ENCODE measurements at regions not wholly inside any gene's neighbourhood (a gene's known extent, or its start where the extent isn't known, plus 50 kb on each side); places are given as distances from the start of the nearest gene placed in this dataset.

GRCh38 chr1:90122654-90123340 lies 127.9 kb downstream of the ZNF326 start:
- no peaks in the 10 kb centered on the region for H3K36me3 Mint-ChIP-seq (ENCODE audit: low read depth)
- CTCF ChIA-PET, result interaction anchor here (0.6 kb wide), 1 partner anchor 265 kb away, joined by 3 read pairs; no protein-coding TSS in a partner anchor
- H3K27me3 Mint-ChIP-seq, result peaks cover 6% of the 10 kb centered on the region
- H3K4me3 Mint-ChIP-seq, result no peak overlapping the region
- no peak for DNase-seq
- H3K27ac Mint-ChIP-seq, result no peak overlapping the region
- H3K9me3 Mint-ChIP-seq, result no peaks in the 10 kb centered on the region
- H3K4me1 Mint-ChIP-seq, result peaks cover 3% of the 10 kb centered on the region
- POLR2A ChIA-PET, result no interaction called here

GRCh38 chr1:90114521-90115141 lies 119.7 kb downstream of the ZNF326 start:
- Mint-ChIP-seq H3K36me3 (ENCODE audit: low read depth) (no peaks in the 10 kb centered on the region), H3K4me3 (no peak overlapping the region), H3K4me1 (no peaks in the 10 kb centered on the region), H3K27ac (no peak overlapping the region), H3K9me3 (no peaks in the 10 kb centered on the region), H3K27me3 (peaks cover 13% of the 10 kb centered on the region)
- no peak for DNase-seq
- ChIA-PET POLR2A (no interaction called here), CTCF (interaction anchor here (0.7 to 0.8 kb wide), 2 partner anchors 20 to 1052 kb away, joined by 3 read pairs; no protein-coding TSS in a partner anchor)

DNA sequence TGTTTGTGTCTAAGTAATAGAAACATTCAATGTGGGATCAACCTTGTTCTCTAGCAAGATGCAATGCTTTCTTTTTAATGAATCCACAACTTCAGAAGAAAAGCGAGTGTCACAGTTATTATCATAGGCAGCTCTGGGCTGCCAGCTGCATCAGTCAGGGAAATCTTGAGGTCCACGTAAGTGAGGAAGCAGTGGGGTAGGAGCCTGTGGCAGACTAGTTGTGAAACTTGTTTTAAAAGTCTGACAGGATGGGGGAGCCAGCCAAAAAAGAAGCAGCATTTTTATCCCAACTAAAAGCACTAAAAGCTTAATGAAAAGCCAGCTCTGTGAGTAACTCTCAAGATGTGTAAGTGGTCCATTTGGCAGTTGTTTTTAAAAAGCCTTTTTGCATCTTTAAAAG lies 113.1 kb downstream of the ZNF326 start:
- H3K9me3 Mint-ChIP-seq, result no peaks in the 10 kb centered on the region
- POLR2A ChIA-PET, result no interaction called here
- peaks cover 20% of the 10 kb centered on the region for H3K27me3 Mint-ChIP-seq
- H3K36me3 Mint-ChIP-seq (ENCODE audit: low read depth), result no peaks in the 10 kb centered on the region
- no peak for DNase-seq
- CTCF ChIA-PET, result interaction anchor here (0.6 kb wide), 1 partner anchor 1720 kb away, joined by 4 read pairs; no protein-coding TSS in a partner anchor
- H3K4me3 Mint-ChIP-seq, result no peak overlapping the region
- H3K4me1 Mint-ChIP-seq, result no peaks in the 10 kb centered on the region
- H3K27ac Mint-ChIP-seq, result no peak overlapping the region

DNA sequence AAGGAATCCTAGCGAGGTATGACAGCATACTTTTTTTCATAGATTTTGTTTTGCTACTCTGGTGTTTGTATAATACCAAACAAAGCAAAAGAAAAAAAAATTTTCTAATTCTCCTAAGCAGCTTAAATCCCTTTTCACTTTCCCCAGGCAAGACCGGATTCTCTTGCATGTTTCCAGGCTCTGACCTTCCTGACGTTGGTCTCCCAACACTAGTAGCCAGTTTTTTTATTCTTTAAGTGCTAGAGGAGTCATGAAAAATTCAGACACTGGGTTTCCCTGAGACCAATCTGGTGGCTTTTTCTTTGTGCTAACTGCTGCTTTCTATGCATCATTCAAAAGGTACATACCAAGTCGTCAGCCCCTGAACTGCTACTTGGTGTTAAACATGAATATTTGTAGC lies 111.4 kb downstream of the ZNF326 start:
- H3K4me1 Mint-ChIP-seq, result no peaks in the 10 kb centered on the region
- H3K4me3 Mint-ChIP-seq, result no peak overlapping the region
- H3K27me3 Mint-ChIP-seq, result peaks cover 22% of the 10 kb centered on the region
- H3K36me3 Mint-ChIP-seq (ENCODE audit: low read depth), result no peaks in the 10 kb centered on the region
- no peak overlapping the region for H3K27ac Mint-ChIP-seq
- POLR2A ChIA-PET, result no interaction called here
- CTCF ChIA-PET, result no interaction called here
- H3K9me3 Mint-ChIP-seq, result no peaks in the 10 kb centered on the region
- no peak for DNase-seq

- no peak overlapping the region for H3K4me3 Mint-ChIP-seq
- ChIA-PET POLR2A (no interaction called here), CTCF (no interaction called here)
- H3K9me3 Mint-ChIP-seq, result no peaks in the 10 kb centered on the region
- H3K36me3 Mint-ChIP-seq (ENCODE audit: low read depth), result no peaks in the 10 kb centered on the region
- no peaks in the 10 kb centered on the region for H3K4me1 Mint-ChIP-seq
- no peak for DNase-seq
- no peak overlapping the region for H3K27ac Mint-ChIP-seq
- H3K27me3 Mint-ChIP-seq, result peaks cover 22% of the 10 kb centered on the region
These were observed 110.1 kb downstream of the ZNF326 start for GRCh38 chr1:90104941-90105538.

GRCh38 chr1:90100566-90100965 lies 105.7 kb downstream of the ZNF326 start:
- DNase-seq, result no peak
- POLR2A ChIA-PET, result no interaction called here
- Mint-ChIP-seq H3K36me3 (ENCODE audit: low read depth) (no peaks in the 10 kb centered on the region), H3K4me1 (no peaks in the 10 kb centered on the region), H3K9me3 (no peaks in the 10 kb centered on the region), H3K4me3 (no peak overlapping the region), H3K27ac (no peak overlapping the region), H3K27me3 (peaks cover 4% of the 10 kb centered on the region)
- CTCF ChIA-PET, result no interaction called here

- Mint-ChIP-seq H3K27ac (no peak overlapping the region), H3K36me3 (ENCODE audit: low read depth) (no peaks in the 10 kb centered on the region), H3K4me3 (no peak overlapping the region), H3K4me1 (no peaks in the 10 kb centered on the region), H3K27me3 (peaks cover 11% of the 10 kb centered on the region), H3K9me3 (no peaks in the 10 kb centered on the region)
- CTCF ChIA-PET, result no interaction called here
- no peak for DNase-seq
- POLR2A ChIA-PET, result no interaction called here
These were observed 97.5 kb downstream of the ZNF326 start for GRCh38 chr1:90092441-90092840.
